ENCODE measurements at regions not wholly inside any gene's neighbourhood (a gene's known extent, or its start where the extent isn't known, plus 50 kb on each side); places are given as distances from the start of the nearest gene placed in this dataset.
"Not testable (repeated sequence)": the region's sequence is repeated elsewhere in the genome, so short reads cannot be mapped to it uniquely, and the experiment has no call there.

- not testable (repeated sequence) for H3K4me3 ChIP-seq (ENCODE audit: low read depth in 1 of 2, low read length in 2 of 2); H3K4me1 ChIP-seq (ENCODE audit: control insufficient read depth in 2 of 2, insufficient read depth in 2 of 2, low read length in 1 of 2); H3K27ac ChIP-seq (ENCODE audit: low read depth in 2 of 2, low read length in 1 of 2); H3K27me3 ChIP-seq (ENCODE audit: control insufficient read depth in 1 of 2, insufficient read depth in 2 of 2, low read length in 2 of 2); H3K36me3 ChIP-seq (ENCODE audit: control insufficient read depth in 2 of 2, insufficient read depth in 2 of 2, low read length in 1 of 2); H3K9me3 ChIP-seq (ENCODE audit: control insufficient read depth in 2 of 2, insufficient read depth in 1 of 2, low read depth in 1 of 2, low read length in 1 of 2)
- WGBS, 2 donors: 84 to 88% methylated on average over 24 to 30 of the region's 30 CpGs
Measured at GRCh38 chr15:77903761-77904435, 173.6 kb downstream of the TBC1D2B start.

GRCh38 chr15:77902921-77903760, 174.4 kb downstream of the TBC1D2B start:
- not testable (repeated sequence) for H3K4me1 ChIP-seq (ENCODE audit: control insufficient read depth in 2 of 2, insufficient read depth in 2 of 2, low read length in 1 of 2); H3K36me3 ChIP-seq (ENCODE audit: control insufficient read depth in 2 of 2, insufficient read depth in 2 of 2, low read length in 1 of 2); H3K9me3 ChIP-seq (ENCODE audit: control insufficient read depth in 2 of 2, insufficient read depth in 1 of 2, low read depth in 1 of 2, low read length in 1 of 2); H3K4me3 ChIP-seq (ENCODE audit: low read depth in 1 of 2, low read length in 2 of 2); H3K27me3 ChIP-seq (ENCODE audit: control insufficient read depth in 1 of 2, insufficient read depth in 2 of 2, low read length in 2 of 2); H3K27ac ChIP-seq (ENCODE audit: low read depth in 2 of 2, low read length in 1 of 2)
- 41 to 45% methylated on average over 13 of the region's 13 CpGs for WGBS, 2 donors

GRCh38 chr15:77901921-77902750, 175.4 kb downstream of the TBC1D2B start:
- H3K36me3 ChIP-seq (ENCODE audit: control insufficient read depth in 2 of 2, insufficient read depth in 2 of 2, low read length in 1 of 2): no peaks in the 10 kb centered on the region
- WGBS, 2 donors: 83 to 84% methylated on average over 13 of the region's 13 CpGs
- H3K9me3 ChIP-seq (ENCODE audit: control insufficient read depth in 2 of 2, insufficient read depth in 1 of 2, low read depth in 1 of 2, low read length in 1 of 2): no peaks in the 10 kb centered on the region
- peaks cover 0 to 5% of the 10 kb centered on the region in 2 donors for H3K4me1 ChIP-seq (ENCODE audit: control insufficient read depth in 2 of 2, insufficient read depth in 2 of 2, low read length in 1 of 2)
- H3K27ac ChIP-seq (ENCODE audit: low read depth in 2 of 2, low read length in 1 of 2): no peak overlapping the region
- H3K4me3 ChIP-seq (ENCODE audit: low read depth in 1 of 2, low read length in 2 of 2): no peak overlapping the region
- no peaks in the 10 kb centered on the region for H3K27me3 ChIP-seq (ENCODE audit: control insufficient read depth in 1 of 2, insufficient read depth in 2 of 2, low read length in 2 of 2)

GRCh38 chr15:77901251-77901881, 176.1 kb downstream of the TBC1D2B start:
- Histone ChIP-seq H3K4me3 (ENCODE audit: low read depth in 1 of 2, low read length in 2 of 2) (no peak overlapping the region), H3K9me3 (ENCODE audit: control insufficient read depth in 2 of 2, insufficient read depth in 1 of 2, low read depth in 1 of 2, low read length in 1 of 2) (no peaks in the 10 kb centered on the region), H3K4me1 (ENCODE audit: control insufficient read depth in 2 of 2, insufficient read depth in 2 of 2, low read length in 1 of 2) (peaks cover 0 to 5% of the 10 kb centered on the region in 2 donors), H3K36me3 (ENCODE audit: control insufficient read depth in 2 of 2, insufficient read depth in 2 of 2, low read length in 1 of 2) (no peaks in the 10 kb centered on the region), H3K27ac (ENCODE audit: low read depth in 2 of 2, low read length in 1 of 2) (no peak overlapping the region), H3K27me3 (ENCODE audit: control insufficient read depth in 1 of 2, insufficient read depth in 2 of 2, low read length in 2 of 2) (no peaks in the 10 kb centered on the region)
- WGBS, 2 donors: 87 to 88% methylated on average over 18 of the region's 18 CpGs

- not testable (repeated sequence) for H3K27ac ChIP-seq (ENCODE audit: low read depth in 2 of 2, low read length in 1 of 2); H3K36me3 ChIP-seq (ENCODE audit: control insufficient read depth in 2 of 2, insufficient read depth in 2 of 2, low read length in 1 of 2); H3K4me3 ChIP-seq (ENCODE audit: low read depth in 1 of 2, low read length in 2 of 2); H3K27me3 ChIP-seq (ENCODE audit: control insufficient read depth in 1 of 2, insufficient read depth in 2 of 2, low read length in 2 of 2); H3K4me1 ChIP-seq (ENCODE audit: control insufficient read depth in 2 of 2, insufficient read depth in 2 of 2, low read length in 1 of 2); H3K9me3 ChIP-seq (ENCODE audit: control insufficient read depth in 2 of 2, insufficient read depth in 1 of 2, low read depth in 1 of 2, low read length in 1 of 2)
- WGBS, 2 donors: 67% methylated on average over 24 of the region's 24 CpGs
Measured at GRCh38 chr15:77900331-77900963, 177.1 kb downstream of the TBC1D2B start.

- H3K4me1 ChIP-seq (ENCODE audit: control insufficient read depth in 2 of 2, insufficient read depth in 2 of 2, low read length in 1 of 2); H3K27ac ChIP-seq (ENCODE audit: low read depth in 2 of 2, low read length in 1 of 2); H3K36me3 ChIP-seq (ENCODE audit: control insufficient read depth in 2 of 2, insufficient read depth in 2 of 2, low read length in 1 of 2); H3K27me3 ChIP-seq (ENCODE audit: control insufficient read depth in 1 of 2, insufficient read depth in 2 of 2, low read length in 2 of 2); H3K9me3 ChIP-seq (ENCODE audit: control insufficient read depth in 2 of 2, insufficient read depth in 1 of 2, low read depth in 1 of 2, low read length in 1 of 2); H3K4me3 ChIP-seq (ENCODE audit: low read depth in 1 of 2, low read length in 2 of 2): not testable (repeated sequence)
- WGBS, 2 donors: 77 to 87% methylated on average over 6 to 7 of the region's 8 CpGs
Measured at GRCh38 chr15:77899776-77900175, 177.7 kb downstream of the TBC1D2B start.

- Histone ChIP-seq H3K9me3 (ENCODE audit: control insufficient read depth in 2 of 2, insufficient read depth in 1 of 2, low read depth in 1 of 2, low read length in 1 of 2) (no peaks in the 10 kb centered on the region), H3K4me1 (ENCODE audit: control insufficient read depth in 2 of 2, insufficient read depth in 2 of 2, low read length in 1 of 2) (no peaks in the 10 kb centered on the region), H3K4me3 (ENCODE audit: low read depth in 1 of 2, low read length in 2 of 2) (no peak overlapping the region), H3K27me3 (ENCODE audit: control insufficient read depth in 1 of 2, insufficient read depth in 2 of 2, low read length in 2 of 2) (no peaks in the 10 kb centered on the region), H3K27ac (ENCODE audit: low read depth in 2 of 2, low read length in 1 of 2) (no peak overlapping the region), H3K36me3 (ENCODE audit: control insufficient read depth in 2 of 2, insufficient read depth in 2 of 2, low read length in 1 of 2) (no peaks in the 10 kb centered on the region)
- WGBS, 2 donors: 88 to 89% methylated on average over 33 to 34 of the region's 34 CpGs
Measured at GRCh38 chr15:77898811-77899730, 178.4 kb downstream of the TBC1D2B start.

GRCh38 chr15:77897896-77898406, 179.6 kb downstream of the TBC1D2B start:
- 92 to 93% methylated on average over 12 of the region's 12 CpGs for WGBS, 2 donors
- H3K27me3 ChIP-seq (ENCODE audit: control insufficient read depth in 1 of 2, insufficient read depth in 2 of 2, low read length in 2 of 2): no peaks in the 10 kb centered on the region
- no peaks in the 10 kb centered on the region for H3K9me3 ChIP-seq (ENCODE audit: control insufficient read depth in 2 of 2, insufficient read depth in 1 of 2, low read depth in 1 of 2, low read length in 1 of 2)
- H3K4me1 ChIP-seq (ENCODE audit: control insufficient read depth in 2 of 2, insufficient read depth in 2 of 2, low read length in 1 of 2): no peaks in the 10 kb centered on the region
- H3K36me3 ChIP-seq (ENCODE audit: control insufficient read depth in 2 of 2, insufficient read depth in 2 of 2, low read length in 1 of 2): no peaks in the 10 kb centered on the region
- H3K4me3 ChIP-seq (ENCODE audit: low read depth in 1 of 2, low read length in 2 of 2): no peak overlapping the region
- H3K27ac ChIP-seq (ENCODE audit: low read depth in 2 of 2, low read length in 1 of 2): no peak overlapping the region

Measured in esophagus (tissue), 2 donors.